ENCODE measurements at regions not wholly inside any gene's neighbourhood (a gene's known extent, or its start where the extent isn't known, plus 50 kb on each side); places are given as distances from the start of the nearest gene placed in this dataset.

DNA sequence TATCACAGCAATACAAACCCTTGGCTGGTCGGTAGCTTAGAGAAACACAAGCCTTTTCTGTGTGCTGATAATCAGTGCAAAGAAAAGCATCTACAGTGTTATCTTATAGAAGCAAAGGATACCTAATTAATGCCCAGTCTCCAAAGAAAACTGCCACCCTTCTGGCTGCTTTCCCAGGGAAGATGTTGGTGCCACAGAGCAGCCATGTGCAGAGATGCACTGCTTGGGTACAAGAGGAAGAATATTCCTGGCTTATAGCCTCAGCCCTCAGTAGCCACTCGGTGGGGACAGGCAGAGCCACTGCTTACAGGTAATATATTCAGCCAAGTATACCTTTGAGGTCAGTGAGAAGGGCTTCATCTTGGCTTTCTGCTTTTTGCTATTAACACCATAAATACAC is 185.3 kb downstream of the PCSK1 start:
- ChIA-PET POLR2A (no interaction called here), CTCF (no interaction called here), RAD21 (ENCODE audit: unreplicated experiment) (no interaction called here), SMC1A (ENCODE audit: uncharacterized antibody, unreplicated experiment) (no interaction called here)
- H3K79me2 ChIP-seq (ENCODE audit: control insufficient read depth, insufficient read depth, low read length) = no peaks in the 10 kb centered on the region
- H2AFZ ChIP-seq (ENCODE audit: control insufficient read depth, low read depth, low read length) = no peak overlapping the region
- H3K9me3 ChIP-seq (replicated peaks; ENCODE audit: control insufficient read depth, insufficient read depth, low read length) = no peaks in the 10 kb centered on the region
- H3K4me2 ChIP-seq (ENCODE audit: control insufficient read depth, insufficient read depth) = no peak overlapping the region
- no peaks in the 10 kb centered on the region for H3K27me3 ChIP-seq (replicated peaks in 1 of 2; ENCODE audit: control insufficient read depth in 2 of 2, insufficient read depth in 2 of 2, low read length in 1 of 2)
- H4K20me1 ChIP-seq (ENCODE audit: control insufficient read depth, insufficient read depth) = no peaks in the 10 kb centered on the region
- BruUV-seq (replicated peaks) = no TSS peak
- no peak for ATAC-seq
- no peak overlapping the region for H3K27ac ChIP-seq (ENCODE audit: control insufficient read depth, insufficient read depth)
- no peak overlapping the region for H3K9ac ChIP-seq (ENCODE audit: control insufficient read depth, insufficient read depth, low read length)
- H3K4me1 ChIP-seq (ENCODE audit: control insufficient read depth, insufficient read depth, low read length) = no peaks in the 10 kb centered on the region
- intact Hi-C loops (cut with micrococcal nuclease; ENCODE audit: unreplicated experiment) = no loop called here
- no peak overlapping the region for H3K4me3 ChIP-seq
- DNase-seq (ENCODE audit: low read depth, low spot score) = no peak
- 73% methylated on average over 2 of the region's 2 CpGs for WGBS (ENCODE audit: insufficient coverage, insufficient replicate concordance, low lambda C conversion rate, missing lambda C conversion rate)
- TF ChIP-seq MEF2B (IDR thresholded peaks at IDR 0.05; ENCODE audit: partially characterized antibody, poor library complexity, severe bottlenecking) (no peak), RB1 (IDR thresholded peaks at IDR 0.05; ENCODE audit: borderline replicate concordance) (no peak), ZSCAN29 (IDR thresholded peaks at IDR 0.05) (no peak), CHD2 (IDR thresholded peaks at IDR 0.05; ENCODE audit: borderline replicate concordance, low read depth, low read length) (no peak), SMAD1 (IDR thresholded peaks at IDR 0.05; ENCODE audit: low read depth, partially characterized antibody) (no peak), NFYB (IDR thresholded peaks at IDR 0.05; ENCODE audit: insufficient read depth, low read depth, low read length) (no peak), SUZ12 (IDR thresholded peaks at IDR 0.05; ENCODE audit: unreplicated experiment) (no peak), FOXK2 (IDR thresholded peaks at IDR 0.05) (no peak), BRCA1 (IDR thresholded peaks at IDR 0.05; ENCODE audit: low read depth, low read length) (no peak), EED (IDR thresholded peaks at IDR 0.05; ENCODE audit: low read depth) (no peak)
- TF ChIP-seq, protein P1, sequence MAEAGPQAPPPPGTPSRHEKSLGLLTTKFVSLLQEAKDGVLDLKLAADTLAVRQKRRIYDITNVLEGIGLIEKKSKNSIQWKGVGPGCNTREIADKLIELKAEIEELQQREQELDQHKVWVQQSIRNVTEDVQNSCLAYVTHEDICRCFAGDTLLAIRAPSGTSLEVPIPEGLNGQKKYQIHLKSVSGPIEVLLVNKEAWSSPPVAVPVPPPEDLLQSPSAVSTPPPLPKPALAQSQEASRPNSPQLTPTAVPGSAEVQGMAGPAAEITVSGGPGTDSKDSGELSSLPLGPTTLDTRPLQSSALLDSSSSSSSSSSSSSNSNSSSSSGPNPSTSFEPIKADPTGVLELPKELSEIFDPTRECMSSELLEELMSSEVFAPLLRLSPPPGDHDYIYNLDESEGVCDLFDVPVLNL (IDR thresholded peaks at IDR 0.05; ENCODE audit: low read depth, low read length) = no peak
- TF ChIP-seq, protein P2, sequence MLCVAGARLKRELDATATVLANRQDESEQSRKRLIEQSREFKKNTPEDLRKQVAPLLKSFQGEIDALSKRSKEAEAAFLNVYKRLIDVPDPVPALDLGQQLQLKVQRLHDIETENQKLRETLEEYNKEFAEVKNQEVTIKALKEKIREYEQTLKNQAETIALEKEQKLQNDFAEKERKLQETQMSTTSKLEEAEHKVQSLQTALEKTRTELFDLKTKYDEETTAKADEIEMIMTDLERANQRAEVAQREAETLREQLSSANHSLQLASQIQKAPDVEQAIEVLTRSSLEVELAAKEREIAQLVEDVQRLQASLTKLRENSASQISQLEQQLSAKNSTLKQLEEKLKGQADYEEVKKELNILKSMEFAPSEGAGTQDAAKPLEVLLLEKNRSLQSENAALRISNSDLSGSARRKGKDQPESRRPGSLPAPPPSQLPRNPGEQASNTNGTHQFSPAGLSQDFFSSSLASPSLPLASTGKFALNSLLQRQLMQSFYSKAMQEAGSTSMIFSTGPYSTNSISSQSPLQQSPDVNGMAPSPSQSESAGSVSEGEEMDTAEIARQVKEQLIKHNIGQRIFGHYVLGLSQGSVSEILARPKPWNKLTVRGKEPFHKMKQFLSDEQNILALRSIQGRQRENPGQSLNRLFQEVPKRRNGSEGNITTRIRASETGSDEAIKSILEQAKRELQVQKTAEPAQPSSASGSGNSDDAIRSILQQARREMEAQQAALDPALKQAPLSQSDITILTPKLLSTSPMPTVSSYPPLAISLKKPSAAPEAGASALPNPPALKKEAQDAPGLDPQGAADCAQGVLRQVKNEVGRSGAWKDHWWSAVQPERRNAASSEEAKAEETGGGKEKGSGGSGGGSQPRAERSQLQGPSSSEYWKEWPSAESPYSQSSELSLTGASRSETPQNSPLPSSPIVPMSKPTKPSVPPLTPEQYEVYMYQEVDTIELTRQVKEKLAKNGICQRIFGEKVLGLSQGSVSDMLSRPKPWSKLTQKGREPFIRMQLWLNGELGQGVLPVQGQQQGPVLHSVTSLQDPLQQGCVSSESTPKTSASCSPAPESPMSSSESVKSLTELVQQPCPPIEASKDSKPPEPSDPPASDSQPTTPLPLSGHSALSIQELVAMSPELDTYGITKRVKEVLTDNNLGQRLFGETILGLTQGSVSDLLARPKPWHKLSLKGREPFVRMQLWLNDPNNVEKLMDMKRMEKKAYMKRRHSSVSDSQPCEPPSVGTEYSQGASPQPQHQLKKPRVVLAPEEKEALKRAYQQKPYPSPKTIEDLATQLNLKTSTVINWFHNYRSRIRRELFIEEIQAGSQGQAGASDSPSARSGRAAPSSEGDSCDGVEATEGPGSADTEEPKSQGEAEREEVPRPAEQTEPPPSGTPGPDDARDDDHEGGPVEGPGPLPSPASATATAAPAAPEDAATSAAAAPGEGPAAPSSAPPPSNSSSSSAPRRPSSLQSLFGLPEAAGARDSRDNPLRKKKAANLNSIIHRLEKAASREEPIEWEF (IDR thresholded peaks at IDR 0.05; ENCODE audit: insufficient replicate concordance, low read depth, low read length) = no peak
- TF ChIP-seq, protein P3, sequence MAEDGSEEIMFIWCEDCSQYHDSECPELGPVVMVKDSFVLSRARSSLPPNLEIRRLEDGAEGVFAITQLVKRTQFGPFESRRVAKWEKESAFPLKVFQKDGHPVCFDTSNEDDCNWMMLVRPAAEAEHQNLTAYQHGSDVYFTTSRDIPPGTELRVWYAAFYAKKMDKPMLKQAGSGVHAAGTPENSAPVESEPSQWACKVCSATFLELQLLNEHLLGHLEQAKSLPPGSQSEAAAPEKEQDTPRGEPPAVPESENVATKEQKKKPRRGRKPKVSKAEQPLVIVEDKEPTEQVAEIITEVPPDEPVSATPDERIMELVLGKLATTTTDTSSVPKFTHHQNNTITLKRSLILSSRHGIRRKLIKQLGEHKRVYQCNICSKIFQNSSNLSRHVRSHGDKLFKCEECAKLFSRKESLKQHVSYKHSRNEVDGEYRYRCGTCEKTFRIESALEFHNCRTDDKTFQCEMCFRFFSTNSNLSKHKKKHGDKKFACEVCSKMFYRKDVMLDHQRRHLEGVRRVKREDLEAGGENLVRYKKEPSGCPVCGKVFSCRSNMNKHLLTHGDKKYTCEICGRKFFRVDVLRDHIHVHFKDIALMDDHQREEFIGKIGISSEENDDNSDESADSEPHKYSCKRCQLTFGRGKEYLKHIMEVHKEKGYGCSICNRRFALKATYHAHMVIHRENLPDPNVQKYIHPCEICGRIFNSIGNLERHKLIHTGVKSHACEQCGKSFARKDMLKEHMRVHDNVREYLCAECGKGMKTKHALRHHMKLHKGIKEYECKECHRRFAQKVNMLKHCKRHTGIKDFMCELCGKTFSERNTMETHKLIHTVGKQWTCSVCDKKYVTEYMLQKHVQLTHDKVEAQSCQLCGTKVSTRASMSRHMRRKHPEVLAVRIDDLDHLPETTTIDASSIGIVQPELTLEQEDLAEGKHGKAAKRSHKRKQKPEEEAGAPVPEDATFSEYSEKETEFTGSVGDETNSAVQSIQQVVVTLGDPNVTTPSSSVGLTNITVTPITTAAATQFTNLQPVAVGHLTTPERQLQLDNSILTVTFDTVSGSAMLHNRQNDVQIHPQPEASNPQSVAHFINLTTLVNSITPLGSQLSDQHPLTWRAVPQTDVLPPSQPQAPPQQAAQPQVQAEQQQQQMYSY (CRISPR knock-in tag; IDR thresholded peaks at IDR 0.05) = no peak
- in situ Hi-C loops (cut with MboI) = no loop called here
- FAIRE-seq = no peak
- no peaks in the 10 kb centered on the region for H3K36me3 ChIP-seq (ENCODE audit: control insufficient read depth in 2 of 2, insufficient read depth in 2 of 2, low read length in 1 of 2)
